AG08395 (cell line): ENCODE measurements at regions not wholly inside any gene's neighbourhood (a gene's known extent, or its start where the extent isn't known, plus 50 kb on each side); places are given as distances from the start of the nearest gene placed in this dataset.

ENCODE experiments used
- DNase-seq: peaks from one replicate; pipeline ENCODE4 v3.0.0; 2012; ENCODE audit warnings: mixed read lengths, low spot score

- DNase-seq: no peak
Measured at GRCh38 chr2:45301307-45302277, 292.3 kb upstream of the SIX2 start.

GRCh38 chr2:45300026-45300750 lies 290.9 kb upstream of the SIX2 start:
- DNase-seq: no peak

- no peak for DNase-seq
Measured at GRCh38 chr2:45299361-45299760, 290.1 kb upstream of the SIX2 start.

GRCh38 chr2:45293182-45293581 lies 283.9 kb upstream of the SIX2 start:
- peak; percentile 28 for DNase-seq

- no peak for DNase-seq
Measured at GRCh38 chr2:45291296-45291701, 282.0 kb upstream of the SIX2 start.

GRCh38 chr2:45289997-45290709 lies 280.9 kb upstream of the SIX2 start:
- DNase-seq: no peak

GRCh38 chr2:45288532-45289417 lies 279.5 kb upstream of the SIX2 start:
- DNase-seq: peak; percentile 25

GRCh38 chr2:45287045-45287444 lies 277.8 kb upstream of the SIX2 start:
- DNase-seq: no peak

- no peak for DNase-seq
Measured at GRCh38 chr2:45285771-45286390, 276.6 kb upstream of the SIX2 start.

- DNase-seq: no peak
Measured at GRCh38 chr2:45285311-45285710, 276.1 kb upstream of the SIX2 start.

- DNase-seq: no peak
Measured at GRCh38 chr2:45284621-45284995, 275.4 kb upstream of the SIX2 start.

- DNase-seq: peak; percentile 56
Measured at GRCh38 chr2:45283764-45284620, 274.7 kb upstream of the SIX2 start.

GRCh38 chr2:45282646-45283045 lies 273.4 kb upstream of the SIX2 start:
- no peak for DNase-seq

GRCh38 chr2:45281311-45281710 lies 272.1 kb upstream of the SIX2 start:
- DNase-seq: no peak

- DNase-seq: no peak
Measured at GRCh38 chr2:45280794-45281193, 271.5 kb upstream of the SIX2 start.

GRCh38 chr2:45279356-45279755 lies 270.1 kb upstream of the SIX2 start:
- DNase-seq: no peak

GRCh38 chr2:45278365-45279078 lies 269.3 kb upstream of the SIX2 start:
- no peak for DNase-seq

GRCh38 chr2:45276914-45277313 lies 267.7 kb upstream of the SIX2 start:
- no peak for DNase-seq

GRCh38 chr2:45275806-45276205 lies 266.6 kb upstream of the SIX2 start:
- DNase-seq: no peak
